Fibroblast of gingiva (primary cell): ENCODE measurements at regions not wholly inside any gene's neighbourhood (a gene's known extent, or its start where the extent isn't known, plus 50 kb on each side); places are given as distances from the start of the nearest gene placed in this dataset.

Experiments
- DNase-seq: peaks from one replicate; pipeline ENCODE4 v3.0.0-alpha.2; 2011; ENCODE audit warnings: low read depth

GRCh38 chr10:47190802-47191450 is 109.1 kb upstream of the GDF10 start:
- DNase-seq = no peak

GRCh38 chr10:47192273-47192672 is 107.7 kb upstream of the GDF10 start:
- no peak for DNase-seq

GRCh38 chr10:47193666-47194065 is 106.3 kb upstream of the GDF10 start:
- DNase-seq = no peak

GRCh38 chr10:47195274-47195885 is 104.6 kb upstream of the GDF10 start:
- DNase-seq = no peak

- no peak for DNase-seq
These were observed 103.3 kb upstream of the GDF10 start for GRCh38 chr10:47196691-47197090.

GRCh38 chr10:47198221-47198620 is 101.8 kb upstream of the GDF10 start:
- no peak for DNase-seq

- no peak for DNase-seq
These were observed 94.8 kb upstream of the GDF10 start for GRCh38 chr10:47205192-47205591.

GRCh38 chr10:47206449-47207280 is 93.3 kb upstream of the GDF10 start:
- DNase-seq = no peak

- no peak for DNase-seq
These were observed 92.7 kb upstream of the GDF10 start for GRCh38 chr10:47207281-47207615.

GRCh38 chr10:47207894-47208469 is 92.0 kb upstream of the GDF10 start:
- DNase-seq = no peak

GRCh38 chr10:47209466-47209865 is 90.5 kb upstream of the GDF10 start:
- no peak for DNase-seq

- no peak for DNase-seq
These were observed 85.5 kb upstream of the GDF10 start for GRCh38 chr10:47214520-47214919.

- no peak for DNase-seq
These were observed 82.9 kb upstream of the GDF10 start for GRCh38 chr10:47217113-47217512.

- no peak for DNase-seq
These were observed 81.2 kb upstream of the GDF10 start for GRCh38 chr10:47218803-47219202.

GRCh38 chr10:47222461-47222860 is 77.5 kb upstream of the GDF10 start:
- no peak for DNase-seq

- no peak for DNase-seq
These were observed 76.8 kb upstream of the GDF10 start for GRCh38 chr10:47223236-47223635.

GRCh38 chr10:47224546-47225218 is 75.3 kb upstream of the GDF10 start:
- no peak for DNase-seq

- no peak for DNase-seq
These were observed 74.6 kb upstream of the GDF10 start for GRCh38 chr10:47225219-47225927.

- DNase-seq = no peak
These were observed 73.9 kb upstream of the GDF10 start for GRCh38 chr10:47225928-47226645.

- DNase-seq = no peak
These were observed 69.5 kb upstream of the GDF10 start for GRCh38 chr10:47230482-47230881.

- no peak for DNase-seq
These were observed 69.0 kb upstream of the GDF10 start for GRCh38 chr10:47230957-47231356.
